Ovary (tissue), 3 donors: ENCODE measurements at regions not wholly inside any gene's neighbourhood (a gene's known extent, or its start where the extent isn't known, plus 50 kb on each side); places are given as distances from the start of the nearest gene placed in this dataset.

Source experiments
- CTCF ChIP-seq, 3 donors: fragments of 450-650 bp in 2 of 3; fragments of 200-600 bp in 1 of 3; IDR thresholded peaks; one replicate each; pipeline versions ENCODE4 v1.5.1 to v1.8.0; 2016 to 2022; ENCODE audit warnings: antibody characterized with exemption in 3 of 3, mild to moderate bottlenecking in 1 of 3
- POLR2A ChIP-seq: fragments of 450-650 bp; IDR thresholded peaks from one replicate; pipeline ENCODE4 v1.6.1; 2017; ENCODE audit warnings: antibody characterized with exemption, mild to moderate bottlenecking, moderate library complexity
- donor health status: DM: no; HTN: no; CAD: no.

GRCh38 chr1:172971241-172971640 is 79.5 kb downstream of the TNFSF18 start:
- no peak for TF ChIP-seq CTCF (IDR thresholded peaks at IDR 0.05)
- no peak for TF ChIP-seq POLR2A
